ENCODE measurements at regions not wholly inside any gene's neighbourhood (a gene's known extent, or its start where the extent isn't known, plus 50 kb on each side); places are given as distances from the start of the nearest gene placed in this dataset.

DNA sequence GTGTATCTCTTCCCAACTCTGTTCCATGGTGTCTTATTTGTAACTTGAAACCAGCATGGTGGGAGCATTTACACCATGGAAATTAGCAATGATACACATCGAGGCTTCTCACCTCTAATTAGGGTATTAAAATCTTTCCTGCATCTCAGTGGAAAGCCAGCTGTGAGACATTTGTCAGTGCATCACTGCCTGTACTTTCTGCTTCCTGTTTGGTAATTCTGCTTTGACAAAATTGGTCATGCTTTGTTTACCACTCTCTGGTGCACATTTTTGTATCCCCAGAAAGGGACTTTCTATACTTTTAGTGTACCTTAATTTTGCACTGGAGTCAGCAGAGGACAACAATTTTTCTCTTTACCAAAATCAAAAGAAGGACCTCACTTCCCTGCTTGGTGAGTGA lies 402.1 kb downstream of the PDCD6IP start:
- no peak for DNase-seq

DNA sequence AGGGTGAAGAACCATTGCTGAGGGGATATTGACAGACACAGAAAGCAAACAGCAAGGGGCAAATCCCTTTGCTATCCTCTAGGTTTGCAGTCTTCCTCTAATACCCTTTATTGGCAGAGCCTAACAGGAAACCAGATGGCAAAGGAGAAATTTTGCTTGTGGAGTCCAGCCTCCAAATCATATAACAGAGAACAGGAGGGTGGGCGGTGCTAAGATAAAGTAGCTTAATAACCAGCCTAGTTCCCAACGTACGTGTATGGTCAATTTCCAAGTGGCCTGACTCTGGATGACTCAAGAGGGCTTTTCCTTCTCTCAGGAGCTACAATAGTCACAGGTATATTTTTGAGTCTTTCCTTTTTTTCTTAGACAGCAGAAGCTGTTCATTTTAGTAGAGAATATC lies 404.5 kb downstream of the PDCD6IP start:
- DNase-seq: no peak

DNA sequence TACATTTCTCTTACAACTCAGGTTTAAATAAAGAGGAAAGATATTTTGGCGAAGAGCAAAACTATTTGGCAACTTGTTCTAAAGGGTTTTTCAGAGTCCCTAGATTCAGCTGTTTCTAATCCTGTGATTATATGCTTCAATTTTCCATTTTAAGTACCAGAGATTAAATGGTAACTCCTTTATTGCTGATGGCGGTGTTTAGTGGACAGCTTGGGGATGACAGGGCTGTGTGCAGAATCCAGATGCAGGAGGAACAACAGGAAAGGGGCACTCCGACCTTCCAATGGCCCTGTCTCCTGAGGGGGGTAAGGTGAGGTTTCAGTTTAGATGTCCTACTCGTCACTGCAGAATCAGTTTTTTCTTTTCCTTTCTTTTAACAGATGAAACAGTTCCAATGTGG lies 405.0 kb downstream of the PDCD6IP start:
- DNase-seq: no peak

DNA sequence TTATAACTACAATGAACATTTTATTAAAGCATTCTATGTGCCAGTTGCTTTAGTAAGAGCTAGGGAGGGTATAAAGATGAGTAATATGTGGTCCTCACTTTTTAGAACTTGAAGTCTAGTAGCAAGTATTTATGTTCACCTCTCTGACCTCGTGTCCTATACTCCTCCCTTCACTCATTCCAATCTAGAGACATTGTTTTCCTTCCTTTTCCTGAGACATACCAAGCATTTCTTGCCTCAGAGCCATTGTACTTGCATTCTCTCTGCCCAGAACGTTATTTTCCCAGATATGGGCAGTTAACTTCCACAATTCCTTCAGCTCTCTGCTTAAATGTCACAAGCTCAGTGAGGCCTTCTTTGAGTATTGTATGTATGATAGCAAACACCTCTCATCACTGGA lies 408.6 kb downstream of the PDCD6IP start:
- DNase-seq: no peak

DNA sequence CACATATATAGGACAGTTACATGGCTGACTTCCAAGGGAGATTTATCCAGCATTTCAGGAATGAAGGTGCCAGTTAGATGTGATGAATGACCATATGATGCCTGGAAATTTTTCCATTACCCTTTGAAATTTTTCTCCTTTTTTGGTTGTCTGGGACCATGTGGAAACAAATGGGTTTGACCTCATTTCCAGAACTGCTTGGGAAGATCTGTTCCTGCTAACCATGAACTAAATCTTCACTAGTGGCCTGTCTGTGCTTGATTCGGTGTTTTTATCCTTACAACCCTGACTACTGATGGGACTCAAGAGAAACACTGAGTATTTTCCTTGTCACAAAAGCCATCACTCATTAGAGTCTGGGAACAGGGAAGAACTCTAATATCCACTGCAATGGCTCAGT lies 409.4 kb downstream of the PDCD6IP start:
- no peak for DNase-seq

DNA sequence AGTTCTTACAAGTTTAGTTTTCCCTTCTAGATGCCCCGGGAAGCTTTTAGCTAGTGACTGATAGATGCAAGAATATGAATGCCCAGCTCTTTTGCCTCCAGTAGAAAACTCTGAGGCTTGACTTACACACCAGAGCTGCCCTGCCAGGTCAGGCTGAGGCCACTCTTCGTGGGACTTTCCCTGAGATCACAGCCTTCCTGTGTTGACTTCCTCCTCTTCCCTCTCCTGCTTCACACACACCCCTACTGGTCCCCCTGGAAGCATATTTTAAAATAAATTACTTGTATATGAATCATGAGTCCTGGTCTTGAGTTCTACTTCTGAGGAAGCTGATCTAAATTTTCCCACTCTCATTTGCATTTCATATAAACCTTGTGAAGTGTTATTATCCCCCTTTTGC lies 413.7 kb downstream of the PDCD6IP start:
- DNase-seq: no peak

DNA sequence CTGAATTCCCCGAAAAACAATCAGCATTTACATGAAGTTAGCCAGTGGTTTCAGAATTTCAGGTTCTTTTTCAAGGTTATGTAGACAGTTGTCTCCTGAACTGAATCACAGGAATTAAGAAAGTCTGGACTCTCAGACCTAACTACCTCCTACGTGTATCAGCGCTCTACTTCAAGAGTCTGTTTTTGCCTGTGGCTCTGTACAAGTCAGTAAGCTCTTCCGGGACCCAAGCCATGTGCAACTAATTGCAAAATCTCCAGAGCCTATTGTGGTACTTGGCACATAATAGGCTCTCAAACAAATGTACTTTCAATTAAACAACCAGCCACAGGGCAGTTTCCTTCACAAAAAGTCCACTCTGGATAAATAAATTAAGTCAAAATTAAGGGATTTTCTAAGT lies 414.2 kb downstream of the PDCD6IP start:
- DNase-seq: no peak

DNA sequence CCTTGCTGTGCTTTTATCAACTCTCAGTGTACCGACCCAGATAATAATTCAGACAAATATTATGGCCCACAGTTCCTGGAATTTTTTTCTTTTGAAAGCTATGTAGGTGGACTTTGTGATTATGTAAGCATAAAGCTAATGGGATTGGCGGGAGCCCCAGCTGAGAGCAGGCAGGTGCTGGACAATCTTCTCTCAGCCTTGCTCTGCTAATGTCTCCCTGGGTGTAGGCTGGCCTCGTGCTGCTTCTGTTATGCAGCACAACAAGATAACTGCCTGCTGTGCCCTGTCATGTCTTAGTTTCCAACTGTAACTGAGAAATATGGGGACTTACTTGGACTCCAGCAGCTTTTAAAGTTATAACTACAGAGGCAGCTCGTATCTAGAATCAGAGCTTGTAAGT lies 415.0 kb downstream of the PDCD6IP start:
- DNase-seq: no peak

DNA sequence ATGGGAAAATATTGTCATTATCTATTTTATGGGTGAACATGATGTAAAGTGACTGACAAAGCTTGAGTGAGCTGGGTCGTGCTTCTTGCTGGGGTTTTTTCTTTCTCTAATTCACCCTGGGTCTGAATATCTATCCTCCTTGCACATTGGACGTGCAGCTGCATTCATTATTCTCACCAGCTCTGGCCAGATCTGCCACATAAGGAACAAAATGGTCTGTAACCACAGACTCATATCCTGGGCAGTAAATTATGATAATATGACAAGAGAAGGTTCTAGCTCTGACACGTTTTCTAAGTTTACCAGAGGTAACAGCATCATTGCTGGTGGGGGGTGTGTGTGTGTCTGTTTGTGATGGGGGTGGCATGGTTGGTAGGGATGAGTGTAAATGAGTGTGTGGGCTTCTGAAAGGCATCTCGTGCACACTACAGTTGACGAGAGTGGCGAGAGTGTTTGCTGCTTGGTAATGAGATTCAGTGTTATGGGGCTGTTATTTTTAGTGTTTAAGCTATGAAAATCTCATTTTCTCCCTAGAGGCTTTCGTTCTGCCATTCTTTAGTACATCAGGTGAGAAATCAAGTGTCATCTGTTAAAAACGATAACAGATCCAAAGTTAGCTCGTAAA lies 418.4 kb downstream of the PDCD6IP start:
- DNase-seq: no peak

DNA sequence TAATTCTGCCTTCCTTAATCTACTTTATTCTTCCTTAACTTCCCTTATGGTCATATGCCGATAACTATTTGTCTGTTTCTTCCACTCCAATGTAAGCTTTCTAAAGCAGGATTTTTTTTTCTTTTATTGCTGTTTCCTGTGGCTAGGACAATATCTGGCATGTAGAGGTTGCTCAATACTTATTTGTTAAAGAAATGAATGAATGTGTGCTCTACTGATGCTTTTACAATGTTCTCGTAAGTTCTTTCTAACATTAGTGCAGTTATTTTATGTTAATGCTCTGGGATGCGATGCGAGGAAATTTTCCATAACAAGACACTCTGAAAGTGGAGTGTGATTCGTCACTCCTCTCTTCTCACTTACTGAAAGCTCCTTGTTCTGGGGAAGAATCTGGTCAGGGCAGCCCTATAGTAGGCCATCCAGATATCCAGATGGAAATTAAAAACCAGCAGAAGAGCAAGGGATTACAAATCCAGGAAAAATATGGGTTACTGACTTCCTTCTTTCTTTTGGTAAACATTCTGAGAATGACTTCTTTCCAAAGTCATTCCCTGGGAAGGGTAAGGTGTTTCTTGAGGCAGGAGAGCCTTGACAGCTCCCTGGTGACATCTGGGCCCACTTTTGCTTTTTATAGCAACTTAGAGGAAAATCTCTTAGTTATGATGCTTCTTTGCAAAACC lies 420.4 kb downstream of the PDCD6IP start:
- no peak for DNase-seq

DNA sequence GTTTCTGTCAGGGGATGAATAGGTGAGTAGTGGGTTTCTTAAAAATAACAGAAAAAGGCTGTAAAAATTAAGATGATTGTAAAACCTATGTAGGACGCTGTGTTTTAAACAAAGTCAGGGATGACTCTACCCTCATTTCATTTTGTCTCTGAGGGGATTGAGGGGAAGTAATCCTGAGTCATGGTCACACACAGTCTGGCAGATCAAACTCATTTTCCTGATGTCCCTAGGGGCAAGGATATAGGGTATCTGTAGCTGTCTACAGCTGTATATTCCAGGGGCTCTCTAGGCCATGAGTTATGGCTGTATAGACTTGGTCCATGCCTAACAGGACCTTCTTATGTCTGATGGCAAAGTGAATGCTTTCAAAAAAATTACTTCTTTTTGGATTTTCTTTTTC lies 421.1 kb downstream of the PDCD6IP start:
- no peak for DNase-seq

DNA sequence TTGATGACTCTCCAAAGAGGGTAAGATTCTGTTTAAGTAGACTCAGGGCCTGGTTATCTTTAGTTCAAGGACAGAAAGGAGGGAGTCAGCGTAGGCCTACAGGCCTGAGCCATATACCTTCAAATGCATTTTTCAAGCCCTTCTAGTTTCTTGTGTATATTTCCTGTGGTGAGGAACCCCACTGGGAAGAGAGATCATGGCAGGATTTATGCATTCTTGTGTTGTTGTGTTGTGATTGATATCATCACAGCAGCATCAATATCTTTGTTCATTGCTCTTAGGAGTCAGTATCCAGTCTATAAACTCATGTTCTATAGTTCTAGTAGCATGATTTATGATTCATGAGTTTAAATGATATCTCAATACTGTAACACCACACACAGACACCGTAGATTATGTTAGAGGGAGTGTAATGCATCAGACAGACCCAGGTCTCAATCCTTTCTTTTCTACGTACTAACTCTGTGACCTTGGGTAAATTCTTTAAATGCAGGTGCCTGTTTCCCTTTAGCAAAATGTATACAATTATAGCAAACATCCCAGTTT lies 427.5 kb downstream of the PDCD6IP start:
- DNase-seq: no peak

DNA sequence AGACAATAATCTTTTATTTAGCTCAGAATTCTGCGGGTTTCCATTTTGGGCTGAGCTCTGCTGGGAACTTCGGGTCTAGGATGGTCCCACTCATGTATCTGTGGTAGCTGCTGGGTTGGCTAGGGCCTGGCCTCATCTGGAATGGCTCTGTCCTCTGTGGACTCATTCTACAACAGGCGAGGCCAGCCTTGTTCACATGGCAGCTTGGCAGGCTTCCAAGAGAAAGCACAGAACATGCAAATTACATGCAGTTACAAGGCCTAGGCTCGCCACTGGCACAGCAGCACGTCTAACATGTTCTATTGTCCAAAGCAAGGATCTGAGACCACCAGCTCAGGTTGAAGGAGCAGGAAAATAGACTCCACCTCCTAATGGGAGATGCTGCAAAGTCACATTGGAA lies 431.4 kb downstream of the PDCD6IP start:
- no peak for DNase-seq

DNA sequence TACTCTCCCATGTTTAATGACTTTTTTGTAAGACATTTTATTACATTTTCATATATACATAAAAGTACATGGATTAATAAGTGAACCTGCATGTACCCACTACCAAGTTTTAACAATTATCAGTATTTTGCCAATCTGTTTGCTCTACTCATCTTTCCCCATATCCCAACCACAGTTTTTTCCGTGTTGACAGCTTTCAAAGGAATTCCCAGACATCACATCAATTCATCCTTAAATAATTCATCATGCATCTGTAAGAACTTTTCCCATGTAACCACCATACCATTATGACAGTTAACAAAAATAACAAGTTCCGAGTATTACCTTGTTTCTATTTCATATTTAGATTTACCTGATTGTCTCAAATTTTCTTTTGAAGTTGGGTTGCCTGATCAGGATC lies 436.7 kb downstream of the PDCD6IP start:
- DNase-seq: no peak

DNA sequence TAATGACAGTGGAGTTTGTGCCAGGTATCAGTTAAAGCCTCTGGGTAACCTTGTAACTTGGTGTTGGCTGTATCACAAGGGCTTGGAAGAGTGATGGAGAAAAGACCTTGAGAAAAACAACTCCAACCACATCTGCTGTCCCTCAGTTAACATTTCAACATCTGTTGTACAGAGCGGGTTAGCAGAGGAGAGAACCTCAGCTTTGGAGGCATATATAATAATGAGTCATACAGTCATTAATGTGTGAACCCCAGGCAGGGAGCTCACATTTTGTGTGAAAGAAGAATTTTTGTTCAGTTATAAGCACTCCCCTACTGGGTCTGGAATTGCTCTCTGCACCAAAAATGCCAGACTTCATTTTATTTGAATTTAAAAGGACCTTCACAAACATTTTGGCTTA lies 439.5 kb downstream of the PDCD6IP start:
- DNase-seq: no peak

DNA sequence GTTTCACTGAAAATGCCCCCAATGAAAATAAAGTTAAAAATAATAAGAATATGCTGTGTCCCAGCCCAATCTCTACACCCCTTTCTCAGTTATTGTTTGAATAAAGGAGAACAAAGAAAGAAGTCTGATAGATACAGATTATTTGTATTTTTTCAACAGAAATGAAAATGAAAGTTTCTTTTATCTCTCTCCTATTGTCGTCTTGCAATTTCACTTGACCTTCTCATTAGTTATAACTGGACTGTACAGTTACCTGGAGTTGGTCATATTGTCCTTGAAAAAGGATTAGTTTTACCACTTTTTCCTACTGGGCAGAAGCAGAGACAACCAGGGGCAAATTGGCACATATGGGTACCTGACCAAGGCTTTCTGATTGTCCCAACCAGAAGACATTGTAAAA lies 440.0 kb downstream of the PDCD6IP start:
- no peak for DNase-seq

DNA sequence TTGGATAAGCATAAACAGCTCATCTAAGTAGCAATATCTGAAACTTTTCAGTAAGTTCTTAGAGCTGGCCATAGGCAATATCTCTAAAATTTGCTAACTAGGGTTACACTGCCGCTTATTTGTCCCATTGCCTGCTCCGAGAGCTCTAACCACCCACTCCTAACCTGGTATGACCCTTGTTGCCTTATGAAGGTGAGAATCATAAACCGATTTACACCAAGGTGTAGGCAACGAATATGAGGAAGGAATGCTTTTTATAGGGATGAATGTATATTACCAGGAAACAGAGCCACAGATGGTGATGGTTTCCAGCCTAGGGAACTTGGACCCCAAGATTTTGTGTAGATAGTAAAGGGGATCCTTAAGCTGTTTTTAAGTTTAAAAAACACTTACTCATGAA lies 440.9 kb downstream of the PDCD6IP start:
- DNase-seq: no peak

DNA sequence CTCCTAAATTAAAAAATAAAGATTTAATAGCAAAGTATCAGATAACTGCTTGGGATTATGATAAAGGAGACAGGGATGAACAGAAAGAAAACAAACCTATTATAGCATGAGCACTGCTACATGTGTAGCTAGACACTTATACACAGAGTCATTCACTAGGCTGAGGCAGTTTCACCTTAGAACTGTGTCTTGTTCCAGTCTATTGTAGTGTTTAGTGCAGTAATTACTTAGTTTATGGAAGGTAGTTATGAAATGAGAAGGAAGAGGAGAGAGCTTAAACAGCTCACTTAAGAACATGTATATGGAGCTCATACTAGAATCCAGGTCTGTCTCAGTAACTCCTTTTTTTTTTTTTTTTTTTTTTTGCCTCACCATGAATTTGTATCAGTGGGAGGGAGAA lies 441.4 kb downstream of the PDCD6IP start:
- no peak for DNase-seq

DNA sequence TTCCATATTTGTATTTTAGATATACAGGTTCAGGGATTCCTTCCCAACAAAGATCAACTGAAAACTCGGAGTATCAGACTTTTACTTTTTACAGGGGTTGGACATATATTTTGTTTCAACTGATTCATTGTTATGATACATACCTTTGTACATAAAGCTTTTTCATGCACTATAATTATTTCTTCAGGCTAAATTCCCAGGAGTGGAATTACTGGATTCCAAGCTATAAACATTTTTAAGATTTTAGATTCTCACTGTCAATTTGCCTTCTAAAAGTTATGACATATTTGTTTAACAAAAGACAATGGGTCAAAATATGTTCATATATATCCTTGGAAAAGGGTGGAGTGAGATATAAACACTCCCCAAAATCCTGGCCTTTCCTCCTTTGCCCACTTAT lies 449.0 kb downstream of the PDCD6IP start:
- DNase-seq: no peak

DNA sequence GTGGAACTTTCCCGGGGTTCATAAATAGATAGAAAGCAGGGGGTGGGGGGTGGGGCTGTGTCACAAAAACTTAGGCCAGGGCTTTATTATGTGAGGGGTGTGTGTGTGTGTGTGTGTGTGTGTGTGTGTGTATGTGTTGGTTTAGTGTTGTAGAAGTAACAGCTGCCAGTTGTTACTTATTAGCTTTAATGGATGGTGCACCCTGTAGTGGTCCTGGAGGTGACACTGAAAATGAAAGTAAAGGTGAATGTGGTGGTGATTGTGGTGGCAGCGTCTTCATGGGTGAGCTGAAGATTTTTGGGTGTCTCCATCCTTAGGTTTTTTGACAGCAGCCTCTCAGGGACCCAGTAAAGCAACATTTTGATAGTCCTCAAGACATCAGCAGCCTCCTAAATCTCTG lies 449.9 kb downstream of the PDCD6IP start:
- no peak for DNase-seq

DNA sequence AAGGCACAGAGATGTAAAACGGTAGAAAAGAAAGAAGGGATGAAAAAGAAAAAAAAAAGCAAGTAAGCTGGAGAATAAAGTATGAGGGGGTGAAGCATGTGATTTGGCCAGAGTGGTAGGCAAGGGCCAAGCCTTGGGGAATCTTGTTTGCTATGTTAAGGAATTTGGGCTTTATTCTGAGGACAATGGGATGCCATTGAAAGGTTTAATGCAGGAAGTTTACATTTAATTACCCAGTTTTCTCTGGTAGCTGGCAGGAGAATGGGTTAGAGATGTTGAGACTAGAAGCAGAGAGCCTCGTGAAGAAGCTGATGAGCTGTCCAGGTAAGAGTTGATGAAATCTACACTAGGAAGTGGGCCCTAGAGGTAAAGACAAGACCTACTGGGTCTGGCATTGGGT lies 455.9 kb downstream of the PDCD6IP start:
- DNase-seq: no peak

DNA sequence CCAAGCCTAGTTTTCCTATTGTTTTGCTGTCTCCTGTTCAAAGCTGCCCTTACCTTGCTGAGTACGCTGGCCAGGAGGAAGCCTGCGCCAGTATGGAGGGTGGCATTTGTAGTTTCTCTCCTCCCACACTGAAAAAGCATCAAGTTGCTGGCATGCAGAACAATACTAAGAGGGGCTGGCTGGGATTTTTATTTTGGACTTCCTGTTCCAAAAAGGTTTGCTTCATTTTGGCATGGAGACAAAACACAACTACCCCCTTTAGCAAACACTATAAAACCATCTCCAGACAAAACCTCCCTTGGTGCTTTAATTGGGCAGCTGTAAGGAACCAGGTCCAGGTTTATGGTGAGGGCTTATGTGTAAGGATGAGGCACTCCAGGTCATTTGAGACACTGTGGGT lies 457.6 kb downstream of the PDCD6IP start:
- no peak for DNase-seq

DNA sequence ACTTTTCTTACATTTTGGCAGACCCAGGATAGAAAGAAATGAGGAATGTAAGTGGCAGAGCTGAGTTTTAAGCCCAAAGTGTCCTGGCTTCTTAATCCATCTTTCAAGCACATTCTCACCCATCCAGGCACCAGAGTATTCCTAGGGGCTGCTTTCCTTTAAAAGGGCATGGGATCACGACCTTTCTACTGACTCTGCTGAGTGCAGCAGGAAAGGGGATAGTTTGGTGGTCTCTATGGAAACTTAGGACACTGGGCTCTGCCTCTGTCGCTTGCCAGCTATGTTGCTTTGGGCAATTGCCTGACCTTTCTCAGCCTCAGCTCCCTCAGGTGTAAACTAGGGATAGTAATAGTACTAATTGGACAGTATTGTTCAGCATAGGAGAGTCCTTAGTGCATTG lies 458.4 kb downstream of the PDCD6IP start:
- DNase-seq: no peak

DNA sequence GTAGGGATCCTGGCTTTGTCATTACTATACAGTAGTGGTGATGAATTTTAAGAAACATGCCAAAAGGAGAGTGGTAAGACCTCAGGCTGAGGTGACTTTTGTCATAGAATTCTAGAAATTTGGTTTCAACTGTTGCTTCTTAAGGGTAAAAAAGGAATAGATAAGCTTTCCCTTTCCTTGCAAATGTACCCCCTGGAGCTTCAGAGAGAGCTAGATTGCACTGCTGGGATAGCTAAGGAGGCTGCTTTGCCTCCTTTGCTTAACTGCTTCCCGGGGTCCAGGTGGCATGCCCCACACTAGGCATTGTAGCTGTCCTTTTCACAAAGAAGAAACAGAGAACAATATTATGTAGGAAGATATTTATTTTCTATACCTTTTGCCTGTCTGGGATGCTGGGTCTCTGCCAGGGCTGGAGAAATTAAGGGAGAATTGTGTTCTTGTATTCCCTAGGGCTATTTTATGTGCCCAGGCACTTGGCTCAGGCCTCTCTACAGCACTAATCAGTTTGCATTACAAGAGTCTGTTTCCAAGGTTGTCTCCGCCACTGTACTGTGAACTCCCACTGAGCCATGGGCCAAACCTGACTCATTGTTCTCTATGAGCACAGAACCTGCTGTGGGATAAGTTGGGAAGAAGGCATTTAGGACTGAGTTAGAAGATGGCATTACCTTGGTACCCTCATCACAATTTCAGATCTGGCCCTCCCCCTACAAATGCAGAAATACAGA lies 460.0 kb downstream of the PDCD6IP start:
- no peak for DNase-seq

Data from activated CD8-positive, alpha-beta memory T cell treated with anti-CD3 and anti-CD28 coated beads, Interleukin-2, amount 50 U/mL, for 48 hours (primary cell).